NB4 (cell line): ENCODE measurements at regions not wholly inside any gene's neighbourhood (a gene's known extent, or its start where the extent isn't known, plus 50 kb on each side); places are given as distances from the start of the nearest gene placed in this dataset.

Experiments used
- DNase-seq: peaks from one replicate; pipeline ENCODE4 v3.0.0; 2010; ENCODE audit warnings: low read depth
- H3K4me3 ChIP-seq: one replicate; pipeline ENCODE4 v1.5.1; 2011; ENCODE audit warnings: mild to moderate bottlenecking, low read depth, low read length, moderate library complexity
- MYC ChIP-seq: IDR thresholded peaks from 2 replicates; pipeline ENCODE4 v1.6.1; 2011; ENCODE audit warnings: low read depth, low read length
- POLR2A ChIP-seq: IDR thresholded peaks from 2 replicates; pipeline ENCODE4 v1.6.1; 2011; ENCODE audit warnings: mild to moderate bottlenecking; ENCODE audit not compliant: insufficient read length; ENCODE audit errors: extremely low read depth
- TF ChIP-seq, protein P1 (sequence below): IDR thresholded peaks from one replicate; pipeline ENCODE4 v1.5.1; 2012; ENCODE audit warnings: low read depth, low read length
- TF ChIP-seq, protein P2 (sequence below): IDR thresholded peaks from 2 replicates; pipeline ENCODE4 v1.6.1; 2011; ENCODE audit warnings: low read depth, low read length

DNA sequence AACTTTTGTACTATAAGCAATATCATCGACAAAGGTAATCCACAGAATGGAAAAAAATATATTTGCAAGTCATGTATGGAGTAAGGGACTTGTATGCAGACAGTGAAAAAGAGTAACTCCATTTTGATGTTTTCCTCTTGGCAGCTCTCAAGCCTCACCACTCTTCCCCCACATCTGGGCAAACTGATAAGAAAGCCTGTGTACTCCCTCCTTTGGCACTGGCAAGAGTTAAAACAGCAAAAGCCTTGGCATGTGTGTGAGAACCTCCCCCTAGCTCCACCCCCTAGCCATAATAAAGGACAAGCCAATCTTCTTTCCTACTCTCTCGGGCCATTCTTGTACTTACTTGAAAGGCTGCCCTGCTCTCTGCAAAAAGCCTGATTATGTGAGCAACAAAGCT lies 335.2 kb downstream of the LRATD1 start:
- no peak for DNase-seq
- H3K4me3 ChIP-seq = no peak overlapping the region
- TF ChIP-seq, protein P1, sequence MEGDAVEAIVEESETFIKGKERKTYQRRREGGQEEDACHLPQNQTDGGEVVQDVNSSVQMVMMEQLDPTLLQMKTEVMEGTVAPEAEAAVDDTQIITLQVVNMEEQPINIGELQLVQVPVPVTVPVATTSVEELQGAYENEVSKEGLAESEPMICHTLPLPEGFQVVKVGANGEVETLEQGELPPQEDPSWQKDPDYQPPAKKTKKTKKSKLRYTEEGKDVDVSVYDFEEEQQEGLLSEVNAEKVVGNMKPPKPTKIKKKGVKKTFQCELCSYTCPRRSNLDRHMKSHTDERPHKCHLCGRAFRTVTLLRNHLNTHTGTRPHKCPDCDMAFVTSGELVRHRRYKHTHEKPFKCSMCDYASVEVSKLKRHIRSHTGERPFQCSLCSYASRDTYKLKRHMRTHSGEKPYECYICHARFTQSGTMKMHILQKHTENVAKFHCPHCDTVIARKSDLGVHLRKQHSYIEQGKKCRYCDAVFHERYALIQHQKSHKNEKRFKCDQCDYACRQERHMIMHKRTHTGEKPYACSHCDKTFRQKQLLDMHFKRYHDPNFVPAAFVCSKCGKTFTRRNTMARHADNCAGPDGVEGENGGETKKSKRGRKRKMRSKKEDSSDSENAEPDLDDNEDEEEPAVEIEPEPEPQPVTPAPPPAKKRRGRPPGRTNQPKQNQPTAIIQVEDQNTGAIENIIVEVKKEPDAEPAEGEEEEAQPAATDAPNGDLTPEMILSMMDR = no peak
- TF ChIP-seq POLR2A (no peak), MYC (no peak)
- TF ChIP-seq, protein P2, sequence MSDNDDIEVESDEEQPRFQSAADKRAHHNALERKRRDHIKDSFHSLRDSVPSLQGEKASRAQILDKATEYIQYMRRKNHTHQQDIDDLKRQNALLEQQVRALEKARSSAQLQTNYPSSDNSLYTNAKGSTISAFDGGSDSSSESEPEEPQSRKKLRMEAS = no peak

DNA sequence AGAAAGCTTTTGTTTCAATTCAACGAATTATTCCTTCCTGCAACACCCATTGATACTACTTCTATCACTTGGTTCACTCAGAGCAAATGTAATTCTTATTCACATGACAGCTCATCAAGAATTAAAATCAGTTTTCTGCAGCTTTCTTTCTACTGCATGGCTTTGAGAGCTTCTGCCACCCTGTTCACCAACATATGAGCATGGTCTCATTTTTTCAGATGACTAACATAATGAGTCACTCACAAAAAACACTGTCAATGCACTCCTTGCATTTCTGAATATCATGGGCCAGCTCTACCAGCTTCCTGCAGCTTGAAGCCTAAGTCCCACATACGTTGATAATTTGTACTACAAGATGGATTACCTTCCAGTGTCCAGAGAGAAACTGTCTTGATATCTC lies 342.9 kb downstream of the LRATD1 start:
- TF ChIP-seq POLR2A (no peak), MYC (no peak)
- TF ChIP-seq, protein P1 = no peak
- TF ChIP-seq, protein P2 = no peak

DNA sequence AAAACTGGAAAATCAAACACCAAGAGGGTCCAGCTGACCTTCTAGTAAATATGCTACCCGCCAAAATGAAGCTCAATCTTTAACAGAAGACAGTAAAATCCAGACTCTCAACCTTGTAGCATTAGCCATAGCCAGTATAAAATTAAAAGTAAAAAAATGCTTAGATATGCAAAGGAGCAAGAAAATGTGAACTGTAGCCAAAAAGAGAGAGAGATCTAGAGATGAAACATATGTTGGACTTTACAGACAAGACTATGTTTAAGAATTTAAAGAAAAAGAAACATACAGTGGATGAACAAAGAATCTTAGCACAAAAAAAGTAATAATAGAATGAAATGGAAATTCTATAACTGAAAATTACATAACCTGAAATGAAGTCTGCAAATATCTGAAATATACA lies 344.5 kb downstream of the LRATD1 start:
- no peak for DNase-seq
- H3K4me3 ChIP-seq = no peak overlapping the region

More for the DNA sequence above, 342.9 kb downstream of the LRATD1 start:
- no peak for DNase-seq
- H3K4me3 ChIP-seq = no peak overlapping the region

DNA sequence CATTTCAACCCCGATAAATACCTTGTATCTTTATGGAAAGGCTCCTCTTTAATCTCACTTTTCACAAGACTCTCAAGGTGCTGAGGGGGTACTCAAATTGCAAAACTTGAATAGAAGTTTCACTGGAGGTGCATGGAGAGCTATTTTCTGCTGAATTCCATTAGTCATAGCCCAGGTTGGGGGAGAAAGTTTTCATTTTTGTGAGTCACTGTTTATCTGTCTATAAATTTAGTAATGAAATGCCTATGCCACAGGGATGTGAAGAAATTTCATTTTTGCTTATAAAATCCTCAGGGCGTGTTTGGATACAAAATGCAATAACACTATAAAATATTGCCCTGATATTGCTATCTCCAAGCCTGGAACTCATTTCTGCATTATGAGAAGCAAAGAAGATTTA lies 346.3 kb downstream of the LRATD1 start:
- TF ChIP-seq, protein P1 = no peak
- TF ChIP-seq POLR2A (no peak), MYC (no peak)
- TF ChIP-seq, protein P2 = no peak

More for the DNA sequence above, 344.5 kb downstream of the LRATD1 start:
- TF ChIP-seq POLR2A (no peak), MYC (no peak)
- TF ChIP-seq, protein P2 = no peak
- TF ChIP-seq, protein P1 = no peak

DNA sequence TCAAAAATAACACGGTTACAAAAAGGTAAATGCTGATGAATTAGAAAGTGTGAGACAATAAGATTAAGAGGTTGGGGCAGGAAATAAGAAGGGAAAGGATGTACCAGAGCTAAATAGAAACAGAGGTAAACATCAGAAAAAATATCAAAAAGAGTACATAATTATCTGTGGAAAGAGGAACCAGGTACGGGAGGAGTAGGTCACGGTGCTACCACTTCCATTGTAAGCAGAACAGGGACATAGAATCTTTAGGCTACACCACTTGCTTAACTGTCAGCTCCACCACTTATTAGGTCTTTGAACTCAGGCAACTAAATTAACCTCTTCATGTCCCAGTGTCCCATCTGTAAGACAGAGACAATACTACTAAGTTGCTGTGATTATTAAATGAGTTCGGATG lies 350.3 kb downstream of the LRATD1 start:
- DNase-seq = no peak
- no peak overlapping the region for H3K4me3 ChIP-seq
- TF ChIP-seq POLR2A = no peak
- TF ChIP-seq, protein P1 = no peak
- TF ChIP-seq, protein P2 = no peak
- TF ChIP-seq MYC = no peak

More for the DNA sequence above, 346.3 kb downstream of the LRATD1 start:
- H3K4me3 ChIP-seq = no peak overlapping the region
- DNase-seq = no peak
